Fibroblast of pulmonary artery (primary cell): ENCODE measurements at regions not wholly inside any gene's neighbourhood (a gene's known extent, or its start where the extent isn't known, plus 50 kb on each side); places are given as distances from the start of the nearest gene placed in this dataset.

Source experiments
- DNase-seq: peaks from one replicate; pipeline ENCODE4 v3.0.0-alpha.2; 2010; ENCODE audit warnings: low read depth
- H3K4me3 ChIP-seq: replicated peaks from 2 replicates; pipeline ENCODE4 v1.5.1; 2011; ENCODE audit warnings: low read depth, mild to moderate bottlenecking, control low read depth, low read length, moderate library complexity
- CTCF ChIP-seq: IDR thresholded peaks from 2 replicates; pipeline ENCODE4 v1.5.1; 2011; ENCODE audit warnings: mild to moderate bottlenecking, control low read depth, low read length, inconsistent platforms; ENCODE audit errors: missing control alignments

GRCh38 chr5:3742750-3743149 lies 147.1 kb downstream of the IRX1 start:
- H3K4me3 ChIP-seq, result no peak overlapping the region
- TF ChIP-seq CTCF, result no peak
- DNase-seq, result no peak

- H3K4me3 ChIP-seq, result no peak overlapping the region
- no peak for DNase-seq
- TF ChIP-seq CTCF, result no peak
These were observed 156.2 kb downstream of the IRX1 start for GRCh38 chr5:3751846-3752245.

- H3K4me3 ChIP-seq, result no peak overlapping the region
- DNase-seq, result no peak
- TF ChIP-seq CTCF, result no peak
These were observed 182.4 kb downstream of the IRX1 start for GRCh38 chr5:3778000-3778550.

GRCh38 chr5:3778945-3779344 lies 183.3 kb downstream of the IRX1 start:
- no peak overlapping the region for H3K4me3 ChIP-seq

GRCh38 chr5:3780278-3780677 lies 184.6 kb downstream of the IRX1 start:
- no peak for DNase-seq
- H3K4me3 ChIP-seq, result no peak overlapping the region
- no peak for TF ChIP-seq CTCF

More at GRCh38 chr5:3778945-3779344, 183.3 kb downstream of the IRX1 start:
- TF ChIP-seq CTCF, result no peak
- DNase-seq, result no peak

GRCh38 chr5:3780907-3781306 lies 185.3 kb downstream of the IRX1 start:
- no peak overlapping the region for H3K4me3 ChIP-seq
- TF ChIP-seq CTCF, result no peak
- no peak for DNase-seq

- H3K4me3 ChIP-seq, result no peak overlapping the region
- no peak for DNase-seq
- TF ChIP-seq CTCF, result no peak
These were observed 189.2 kb downstream of the IRX1 start for GRCh38 chr5:3784854-3785253.
